HFF-Myc (cell line): ENCODE measurements at regions not wholly inside any gene's neighbourhood (a gene's known extent, or its start where the extent isn't known, plus 50 kb on each side); places are given as distances from the start of the nearest gene placed in this dataset.

ENCODE experiments used
- DNase-seq: peaks from one replicate; pipeline ENCODE4 v3.0.0-alpha.2; 2011; ENCODE audit warnings: low read depth; ENCODE audit errors: extremely low read depth
- H3K4me3 ChIP-seq: replicated peaks from 2 replicates; pipeline ENCODE4 v1.5.1; 2011; ENCODE audit warnings: low read depth, mild to moderate bottlenecking, control low read depth, low read length
- TF ChIP-seq, protein P1 (sequence below): IDR thresholded peaks from 2 replicates; pipeline ENCODE4 v1.5.1; 2012; ENCODE audit warnings: mild to moderate bottlenecking, low read depth, low read length, control low read depth; ENCODE audit errors: missing control alignments

GRCh38 chr14:36012621-36013020 lies 163.9 kb downstream of the PTCSC3 start:
- TF ChIP-seq, protein P1, sequence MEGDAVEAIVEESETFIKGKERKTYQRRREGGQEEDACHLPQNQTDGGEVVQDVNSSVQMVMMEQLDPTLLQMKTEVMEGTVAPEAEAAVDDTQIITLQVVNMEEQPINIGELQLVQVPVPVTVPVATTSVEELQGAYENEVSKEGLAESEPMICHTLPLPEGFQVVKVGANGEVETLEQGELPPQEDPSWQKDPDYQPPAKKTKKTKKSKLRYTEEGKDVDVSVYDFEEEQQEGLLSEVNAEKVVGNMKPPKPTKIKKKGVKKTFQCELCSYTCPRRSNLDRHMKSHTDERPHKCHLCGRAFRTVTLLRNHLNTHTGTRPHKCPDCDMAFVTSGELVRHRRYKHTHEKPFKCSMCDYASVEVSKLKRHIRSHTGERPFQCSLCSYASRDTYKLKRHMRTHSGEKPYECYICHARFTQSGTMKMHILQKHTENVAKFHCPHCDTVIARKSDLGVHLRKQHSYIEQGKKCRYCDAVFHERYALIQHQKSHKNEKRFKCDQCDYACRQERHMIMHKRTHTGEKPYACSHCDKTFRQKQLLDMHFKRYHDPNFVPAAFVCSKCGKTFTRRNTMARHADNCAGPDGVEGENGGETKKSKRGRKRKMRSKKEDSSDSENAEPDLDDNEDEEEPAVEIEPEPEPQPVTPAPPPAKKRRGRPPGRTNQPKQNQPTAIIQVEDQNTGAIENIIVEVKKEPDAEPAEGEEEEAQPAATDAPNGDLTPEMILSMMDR: no peak
- DNase-seq: no peak
- H3K4me3 ChIP-seq: no peak overlapping the region

- DNase-seq: no peak
- no peak overlapping the region for H3K4me3 ChIP-seq
- TF ChIP-seq, protein P1: no peak
Observed at GRCh38 chr14:36009643-36010042, 166.9 kb downstream of the PTCSC3 start.

DNA sequence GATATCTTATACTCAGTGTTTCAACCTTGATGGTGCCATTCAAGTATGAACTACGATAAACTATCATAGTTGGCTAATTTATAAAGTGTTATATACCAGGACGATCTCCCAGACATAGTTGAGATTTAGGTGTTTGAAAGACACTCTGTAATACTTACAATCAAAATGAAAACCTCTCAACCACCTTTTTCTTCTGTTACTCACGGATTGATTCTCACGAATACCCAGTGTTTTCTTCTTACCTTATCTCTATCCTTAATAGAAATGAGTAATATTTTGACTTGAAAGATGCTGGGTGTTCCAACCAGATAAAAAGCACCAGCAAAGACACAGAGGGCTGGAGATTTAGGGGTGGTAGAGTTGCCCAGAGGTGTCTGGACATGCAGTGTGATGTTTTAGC lies 169.9 kb downstream of the PTCSC3 start:
- no peak for DNase-seq

GRCh38 chr14:36005670-36006069 lies 170.9 kb downstream of the PTCSC3 start:
- H3K4me3 ChIP-seq: no peak overlapping the region
- TF ChIP-seq, protein P1: no peak
- no peak for DNase-seq

More for the DNA sequence above, 169.9 kb downstream of the PTCSC3 start:
- TF ChIP-seq, protein P1: no peak
- no peak overlapping the region for H3K4me3 ChIP-seq

DNA sequence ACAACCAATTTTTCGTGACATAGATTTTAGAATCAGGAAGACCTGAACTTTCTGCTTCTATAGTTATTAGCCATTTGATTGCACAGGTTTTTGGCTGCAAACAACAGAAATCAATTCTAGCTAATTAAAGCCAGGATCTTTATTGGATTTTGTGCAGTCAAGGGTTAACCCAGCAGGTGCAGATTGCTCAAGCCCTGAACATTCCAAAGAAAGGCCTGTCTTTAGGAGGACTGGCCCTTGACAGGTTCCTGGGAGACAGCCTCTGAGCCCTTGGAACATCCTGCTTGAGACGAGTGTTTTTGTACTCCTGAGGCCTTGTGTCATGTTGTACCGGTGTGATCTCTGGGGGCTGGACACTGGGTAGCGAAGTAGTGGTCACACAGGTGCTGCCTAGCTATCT lies 174.6 kb downstream of the PTCSC3 start:
- H3K4me3 ChIP-seq: no peak overlapping the region
- no peak for DNase-seq
- TF ChIP-seq, protein P1: no peak

- no peak overlapping the region for H3K4me3 ChIP-seq
- no peak for DNase-seq
- TF ChIP-seq, protein P1: no peak
Observed at GRCh38 chr14:35999294-35999693, 173.2 kb downstream of the BRMS1L start.

GRCh38 chr14:35998303-35998702 lies 172.2 kb downstream of the BRMS1L start:
- DNase-seq: no peak
- TF ChIP-seq, protein P1: no peak
- H3K4me3 ChIP-seq: no peak overlapping the region
